ENCODE measurements at regions not wholly inside any gene's neighbourhood (a gene's known extent, or its start where the extent isn't known, plus 50 kb on each side); places are given as distances from the start of the nearest gene placed in this dataset.

GRCh38 chr5:82802954-82803353 is 274.2 kb downstream of the TMEM167A start:
- DNase-seq, result no peak

DNA sequence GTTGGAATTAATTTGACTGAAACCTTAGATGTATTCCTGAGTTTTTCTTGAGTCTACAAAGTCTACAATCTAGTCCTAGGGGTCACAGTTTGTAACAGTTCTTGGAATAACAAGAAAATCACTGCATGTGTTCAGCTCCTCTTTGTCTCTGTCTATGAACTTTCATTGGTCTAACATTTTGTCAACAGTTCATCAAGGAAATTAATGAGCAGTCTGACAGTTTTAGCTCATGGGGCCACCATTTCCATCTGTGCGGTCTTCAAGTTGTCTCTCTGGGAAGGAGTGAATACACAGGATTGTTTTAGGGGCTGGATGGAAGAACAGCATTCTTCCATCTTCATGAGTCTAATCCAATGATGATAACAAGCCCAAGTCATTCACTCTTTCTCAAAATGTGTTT is 276.4 kb downstream of the TMEM167A start:
- no peak for DNase-seq

GRCh38 chr5:82799361-82800077 is 277.7 kb downstream of the TMEM167A start:
- no peak for DNase-seq

DNA sequence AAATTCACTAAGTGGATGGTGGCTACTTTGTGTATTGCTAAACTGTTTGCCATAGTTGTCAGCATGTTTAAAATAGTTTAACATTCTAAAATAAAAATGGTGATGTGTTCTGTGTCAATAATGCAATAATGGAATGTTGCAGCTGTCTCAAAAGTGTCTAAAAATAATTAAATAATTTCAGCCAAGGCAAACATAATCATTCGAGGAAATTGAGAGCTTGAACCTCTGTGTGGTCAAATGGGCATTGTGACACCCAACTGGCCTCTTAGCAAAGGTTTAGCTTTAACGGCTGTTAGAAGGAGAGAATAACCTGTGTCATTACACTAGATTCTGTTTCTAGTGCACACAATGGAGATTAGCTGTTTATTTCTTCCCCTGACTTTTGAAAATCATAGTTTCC is 278.5 kb downstream of the TMEM167A start:
- no peak for DNase-seq

DNA sequence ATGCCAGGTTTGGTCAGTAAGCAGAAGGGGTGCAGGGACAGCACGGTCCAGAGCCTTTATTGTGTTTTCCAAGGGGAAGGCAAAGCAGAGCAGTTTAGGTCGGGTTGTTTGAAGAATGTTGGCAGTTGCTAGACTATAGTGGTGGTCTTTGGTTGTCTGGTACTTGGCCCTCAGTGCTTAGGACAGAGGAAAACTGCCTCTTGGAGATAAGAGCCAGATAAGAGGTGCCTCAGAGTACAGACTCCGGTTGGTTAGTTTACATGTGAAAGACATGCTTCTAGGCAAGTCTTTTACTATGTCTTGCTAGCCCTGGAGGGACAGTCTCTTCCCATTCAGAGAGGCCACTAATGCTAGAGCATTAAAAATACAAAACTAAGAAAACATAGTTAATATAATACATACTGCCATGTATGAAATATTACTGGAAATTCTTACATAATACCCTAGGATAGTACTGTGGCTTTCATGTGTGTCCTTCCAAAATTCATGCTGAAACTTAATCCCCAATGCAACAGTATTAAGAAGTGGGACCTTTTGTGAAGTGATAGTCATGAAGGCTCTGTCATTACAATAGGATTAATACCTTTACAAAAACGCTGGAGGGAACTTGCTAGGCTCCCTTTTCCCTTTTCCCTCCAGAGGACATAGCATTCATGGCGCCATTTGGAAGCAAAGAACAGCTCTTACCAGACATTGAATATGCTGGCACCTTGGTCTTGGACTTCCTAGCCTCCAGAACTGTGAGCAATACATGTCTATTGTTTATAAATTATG is 280.4 kb downstream of the TMEM167A start:
- DNase-seq, result no peak

- DNase-seq, result no peak
Measured at GRCh38 chr5:82794876-82795275, 282.3 kb downstream of the TMEM167A start.

DNA sequence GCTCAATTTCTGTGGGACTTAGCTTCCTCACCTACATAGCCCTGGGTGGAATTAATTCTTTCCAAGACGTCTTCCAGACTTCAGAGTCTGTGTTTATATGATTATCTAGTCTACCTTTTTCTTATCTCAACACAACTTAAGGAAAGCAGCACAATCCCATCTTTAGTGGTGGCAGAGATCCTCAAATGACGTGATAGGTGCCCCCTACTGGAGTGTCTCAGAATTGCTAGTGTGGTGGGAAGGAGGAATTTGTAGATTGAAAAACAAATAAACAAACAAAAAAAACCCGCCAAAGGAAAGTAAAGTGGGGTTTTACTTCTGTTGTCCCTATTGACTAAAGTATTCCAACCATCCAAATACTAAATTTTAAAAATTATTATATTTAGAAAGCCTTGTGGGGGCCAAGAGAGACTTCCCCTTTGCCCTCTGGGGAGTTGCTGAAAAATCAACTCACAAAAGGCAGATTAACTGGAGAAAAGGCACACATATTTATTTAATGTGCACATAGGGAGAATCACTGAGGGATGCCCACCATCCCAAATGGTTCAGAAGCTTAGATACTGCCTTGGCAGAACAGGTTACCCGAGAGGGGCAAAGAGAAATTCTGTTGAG is 283.3 kb downstream of the TMEM167A start:
- peak; percentile 19 for DNase-seq

DNA sequence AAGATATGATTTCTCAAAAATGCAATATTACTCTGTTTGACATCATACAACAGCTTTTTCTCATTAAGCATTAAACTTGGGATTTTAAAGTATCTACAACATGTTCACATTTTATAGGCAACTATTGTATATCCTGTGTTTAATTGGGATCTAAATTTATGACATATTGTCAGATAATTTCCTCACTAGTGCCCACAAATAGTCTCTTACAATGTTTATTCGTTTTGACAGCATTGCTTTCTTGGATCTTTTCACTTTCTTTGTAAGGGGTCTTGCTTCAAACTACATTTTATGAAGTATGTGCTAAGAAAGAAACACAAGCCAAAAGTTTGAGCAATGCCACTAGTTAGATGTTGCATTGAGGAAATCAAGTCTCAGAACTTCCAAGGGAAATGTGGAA is 285.1 kb downstream of the TMEM167A start:
- DNase-seq, result no peak

DNA sequence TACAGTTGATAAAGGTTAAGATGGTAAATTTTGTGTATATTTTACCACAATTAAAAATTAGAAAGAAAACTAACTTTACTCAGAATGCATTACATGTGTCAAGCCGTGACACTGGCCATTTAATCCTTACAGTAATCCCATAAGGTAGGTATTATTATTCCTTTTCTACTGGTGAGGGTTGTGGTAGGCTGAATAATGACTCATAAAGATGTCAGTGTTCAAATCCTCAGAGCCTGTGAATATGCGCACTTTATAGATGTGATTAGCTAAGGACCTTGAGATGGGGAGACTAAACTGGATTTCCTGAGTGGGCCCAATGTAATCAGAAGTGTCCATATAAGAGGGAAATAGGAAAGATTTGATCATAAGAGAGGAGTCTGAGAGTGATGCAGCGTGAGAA is 288.1 kb downstream of the TMEM167A start:
- DNase-seq, result no peak

DNA sequence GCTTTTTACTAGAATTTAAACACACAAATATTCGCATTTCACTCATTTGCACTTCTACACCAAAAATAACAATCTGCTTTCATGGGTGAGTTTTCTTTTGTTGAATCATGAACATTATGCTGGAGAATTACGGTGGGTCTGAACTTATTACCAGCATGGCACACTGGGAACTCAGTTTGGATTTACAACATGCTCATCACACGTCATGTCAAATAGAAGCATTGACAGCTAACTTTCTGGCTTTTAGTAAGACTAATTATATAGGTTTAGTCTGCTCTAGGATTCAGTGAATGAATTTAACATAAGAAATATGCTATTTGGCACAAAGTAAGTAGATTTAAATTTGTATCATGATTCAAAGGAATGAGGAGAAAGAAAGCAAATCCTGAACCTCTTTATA is 290.4 kb downstream of the TMEM167A start:
- no peak for DNase-seq

DNA sequence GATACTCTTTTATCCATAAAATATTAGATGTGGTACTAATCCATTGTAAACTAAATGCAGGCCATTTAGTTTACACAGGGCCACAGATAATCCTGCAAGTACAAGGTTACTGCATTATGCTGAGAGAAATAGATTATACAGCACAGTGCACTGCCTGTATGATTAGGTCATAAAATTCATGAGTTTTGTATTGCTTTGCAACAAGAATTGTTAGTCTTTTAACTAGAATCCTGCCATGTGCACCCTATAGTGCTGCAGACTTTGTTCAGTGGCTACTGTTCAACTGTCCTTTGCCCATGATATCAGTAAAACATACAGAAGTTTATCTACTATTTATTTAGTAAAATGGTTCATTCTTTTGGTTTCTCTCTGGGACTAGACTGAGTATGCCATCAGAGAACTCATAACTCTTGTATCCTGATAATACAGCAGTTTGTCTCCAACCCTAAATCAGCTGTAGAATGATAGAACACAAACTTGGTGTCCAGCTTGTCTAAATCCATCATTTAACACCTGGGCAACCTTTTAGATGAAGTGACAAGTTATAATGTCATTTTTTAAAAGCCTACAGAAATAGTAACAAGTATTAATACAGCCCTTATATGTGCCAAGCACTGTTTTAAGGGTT is 291.2 kb downstream of the TMEM167A start:
- DNase-seq, result no peak

- no peak for DNase-seq
Measured at GRCh38 chr5:82785456-82785855, 291.7 kb downstream of the TMEM167A start.

GRCh38 chr5:82784521-82784920 is 292.7 kb downstream of the TMEM167A start:
- DNase-seq, result no peak

GRCh38 chr5:82777106-82777505 is 300.1 kb downstream of the TMEM167A start:
- no peak for DNase-seq

DNA sequence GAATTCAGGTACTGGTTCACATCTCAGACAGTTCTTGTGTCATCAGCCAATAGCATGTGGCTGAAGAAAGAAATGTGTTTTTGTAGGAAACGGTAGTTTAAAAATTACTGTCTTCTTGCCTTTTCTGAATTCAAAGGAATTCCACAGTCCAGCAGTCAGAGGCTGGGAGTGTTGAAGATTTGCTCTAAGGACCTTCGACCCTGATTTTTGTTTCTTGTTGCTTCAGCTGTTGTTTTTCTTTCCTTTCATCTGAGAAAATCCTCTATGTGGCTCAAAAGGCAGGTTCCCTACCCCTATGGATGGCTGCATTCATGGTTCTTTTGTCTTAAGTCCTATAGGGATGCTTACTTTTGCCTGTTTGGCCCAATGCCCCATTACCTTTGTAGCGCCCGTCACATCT is 304.9 kb downstream of the TMEM167A start:
- no peak for DNase-seq

DNA sequence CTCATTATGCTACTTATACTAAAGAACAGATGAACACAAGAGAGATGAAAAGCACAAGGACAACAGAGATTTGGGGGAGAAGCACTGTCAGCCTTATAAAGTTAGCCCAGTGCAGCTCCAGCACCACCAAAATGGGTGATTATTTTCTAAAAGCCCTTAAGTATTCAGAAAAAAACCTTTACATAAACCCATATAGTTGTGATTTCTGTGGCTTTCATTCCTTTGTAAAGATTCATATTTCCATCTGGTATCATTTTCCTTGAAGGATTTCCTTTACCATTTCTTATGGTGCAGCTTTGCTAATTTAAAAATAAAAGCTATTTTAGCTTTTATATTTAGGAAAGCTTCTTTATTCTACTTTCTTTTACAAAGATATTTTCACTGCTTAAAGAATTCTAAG is 311.0 kb downstream of the TMEM167A start:
- DNase-seq, result no peak

- DNase-seq, result no peak
Measured at GRCh38 chr5:82765765-82766164, 311.4 kb downstream of the TMEM167A start.

DNA sequence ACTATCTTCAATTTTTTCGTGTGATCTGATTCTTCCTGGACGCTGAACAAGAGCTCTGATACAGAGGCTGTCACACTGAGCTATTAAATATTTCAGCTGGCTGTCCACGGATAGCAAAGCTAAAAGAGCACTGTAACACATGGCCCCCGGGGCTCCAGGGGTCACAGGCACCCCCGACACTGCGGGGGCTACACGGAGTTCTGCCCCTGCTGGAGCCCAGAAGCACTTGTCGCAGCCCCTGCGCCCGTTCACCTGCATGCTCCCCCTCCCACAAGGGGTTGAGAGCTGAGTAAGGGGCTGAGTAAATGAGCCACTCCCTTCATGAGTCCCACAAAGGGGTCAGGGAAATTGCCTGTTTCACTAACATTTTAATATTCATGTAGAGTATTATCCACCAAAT is 316.3 kb downstream of the TMEM167A start:
- no peak for DNase-seq

- no peak for DNase-seq
Measured at GRCh38 chr5:82758881-82759280, 318.3 kb downstream of the TMEM167A start.

- peak; percentile 37 for DNase-seq
Measured at GRCh38 chr5:82754759-82755158, 322.4 kb downstream of the TMEM167A start.

DNA sequence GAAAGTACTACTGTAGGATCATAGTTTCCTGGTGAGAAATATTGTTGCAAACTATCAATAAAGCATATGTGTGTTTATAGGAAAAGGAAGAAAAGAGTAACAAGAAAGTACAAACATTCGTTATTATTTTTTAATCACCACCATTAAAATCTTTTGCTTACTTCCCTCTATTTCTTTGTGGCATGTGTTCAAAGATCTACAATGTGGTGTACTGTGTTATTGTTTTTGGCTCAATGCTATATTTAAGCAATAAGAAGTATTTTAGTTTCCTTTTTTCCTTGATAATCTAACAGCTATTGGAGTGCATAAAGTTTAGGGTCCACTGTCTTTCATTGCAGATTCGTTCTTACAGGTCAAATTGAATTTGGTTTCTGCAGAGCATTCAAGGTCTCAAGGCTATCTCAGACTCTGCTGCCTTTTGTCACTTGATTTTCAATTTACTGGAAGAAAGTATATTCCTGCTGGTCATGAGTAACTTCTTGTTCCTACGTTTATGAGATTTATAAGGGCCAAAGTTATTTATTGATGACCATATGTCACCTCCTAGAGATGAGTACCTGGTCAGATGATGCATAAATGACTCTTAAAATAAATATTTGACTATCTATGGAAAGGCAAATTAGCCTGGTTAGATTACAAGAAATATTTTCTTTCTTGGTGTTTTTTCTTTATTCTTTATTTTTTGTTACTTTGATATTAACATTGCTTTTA is 323.0 kb downstream of the TMEM167A start:
- DNase-seq, result no peak

GRCh38 chr5:82753374-82753773 is 323.8 kb downstream of the TMEM167A start:
- no peak for DNase-seq

GRCh38 chr5:82749461-82749820 is 327.8 kb downstream of the TMEM167A start:
- no peak for DNase-seq
